ENCODE measurements at regions not wholly inside any gene's neighbourhood (a gene's known extent, or its start where the extent isn't known, plus 50 kb on each side); places are given as distances from the start of the nearest gene placed in this dataset.

DNA sequence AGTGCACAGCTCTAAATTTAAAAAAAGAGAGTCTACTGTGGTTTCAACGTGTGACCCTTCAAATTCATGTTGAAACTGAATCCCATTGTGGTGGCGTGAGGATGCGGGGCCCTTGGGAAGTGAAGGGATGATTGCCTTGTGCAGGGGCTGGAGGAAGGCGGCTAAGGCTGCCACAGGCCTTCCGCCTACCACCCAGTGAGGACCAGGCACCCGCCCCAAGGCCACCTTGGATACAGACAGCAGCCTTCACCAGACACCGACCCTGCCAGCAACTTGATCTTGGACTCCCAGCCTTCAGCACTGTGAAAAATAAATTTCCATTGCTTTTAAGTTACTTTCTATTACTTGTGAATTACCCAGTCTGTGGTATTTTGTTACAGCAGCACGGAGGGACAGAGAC, 103.4 kb upstream of the TMEM18 start:
- TF ChIP-seq, protein P1, sequence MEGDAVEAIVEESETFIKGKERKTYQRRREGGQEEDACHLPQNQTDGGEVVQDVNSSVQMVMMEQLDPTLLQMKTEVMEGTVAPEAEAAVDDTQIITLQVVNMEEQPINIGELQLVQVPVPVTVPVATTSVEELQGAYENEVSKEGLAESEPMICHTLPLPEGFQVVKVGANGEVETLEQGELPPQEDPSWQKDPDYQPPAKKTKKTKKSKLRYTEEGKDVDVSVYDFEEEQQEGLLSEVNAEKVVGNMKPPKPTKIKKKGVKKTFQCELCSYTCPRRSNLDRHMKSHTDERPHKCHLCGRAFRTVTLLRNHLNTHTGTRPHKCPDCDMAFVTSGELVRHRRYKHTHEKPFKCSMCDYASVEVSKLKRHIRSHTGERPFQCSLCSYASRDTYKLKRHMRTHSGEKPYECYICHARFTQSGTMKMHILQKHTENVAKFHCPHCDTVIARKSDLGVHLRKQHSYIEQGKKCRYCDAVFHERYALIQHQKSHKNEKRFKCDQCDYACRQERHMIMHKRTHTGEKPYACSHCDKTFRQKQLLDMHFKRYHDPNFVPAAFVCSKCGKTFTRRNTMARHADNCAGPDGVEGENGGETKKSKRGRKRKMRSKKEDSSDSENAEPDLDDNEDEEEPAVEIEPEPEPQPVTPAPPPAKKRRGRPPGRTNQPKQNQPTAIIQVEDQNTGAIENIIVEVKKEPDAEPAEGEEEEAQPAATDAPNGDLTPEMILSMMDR (IDR thresholded peaks at IDR 0.05): no peak
- TF ChIP-seq POLR2A (IDR thresholded peaks at IDR 0.05): no peak
